ENCODE measurements at regions not wholly inside any gene's neighbourhood (a gene's known extent, or its start where the extent isn't known, plus 50 kb on each side); places are given as distances from the start of the nearest gene placed in this dataset.

DNA sequence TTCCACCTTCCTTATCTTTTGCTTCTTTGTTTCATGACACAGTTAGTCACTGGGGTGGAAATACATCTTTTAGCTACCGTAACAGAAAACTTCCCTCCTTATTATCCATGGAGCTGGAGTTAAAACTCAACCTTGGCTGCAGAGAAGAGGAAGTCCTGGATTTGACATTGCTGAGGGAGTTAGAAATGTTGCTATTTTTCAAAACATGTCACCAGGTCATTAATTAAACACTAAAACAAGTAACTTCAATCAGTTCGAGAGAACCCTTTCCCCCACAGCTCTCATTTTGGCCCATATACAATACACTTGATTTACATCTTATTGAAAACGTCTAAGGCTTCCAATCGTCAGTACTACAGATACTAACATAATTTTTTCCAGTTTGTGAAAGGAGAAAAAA lies 237.9 kb upstream of the CD180 start:
- DNase-seq, result peak; percentile 14

DNA sequence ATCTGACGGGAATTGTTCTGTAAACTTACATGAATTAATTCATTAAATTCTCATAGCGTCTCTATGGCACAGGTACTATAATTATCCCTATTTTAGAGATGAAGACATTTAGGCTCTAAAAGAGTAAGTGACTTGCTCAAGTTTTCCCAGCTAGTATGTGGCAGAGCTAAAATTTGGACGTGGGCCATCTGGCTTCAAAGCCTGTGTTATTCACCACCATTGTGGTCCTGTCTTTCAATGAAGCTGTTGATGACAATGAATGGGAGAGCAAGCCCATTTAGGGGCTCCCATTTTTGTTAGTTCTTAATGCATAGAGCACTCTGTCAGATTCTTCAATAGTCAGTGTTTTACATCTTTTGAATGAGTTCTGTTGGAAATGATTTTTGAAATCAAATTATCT lies 236.0 kb upstream of the CD180 start:
- no peak for DNase-seq

DNA sequence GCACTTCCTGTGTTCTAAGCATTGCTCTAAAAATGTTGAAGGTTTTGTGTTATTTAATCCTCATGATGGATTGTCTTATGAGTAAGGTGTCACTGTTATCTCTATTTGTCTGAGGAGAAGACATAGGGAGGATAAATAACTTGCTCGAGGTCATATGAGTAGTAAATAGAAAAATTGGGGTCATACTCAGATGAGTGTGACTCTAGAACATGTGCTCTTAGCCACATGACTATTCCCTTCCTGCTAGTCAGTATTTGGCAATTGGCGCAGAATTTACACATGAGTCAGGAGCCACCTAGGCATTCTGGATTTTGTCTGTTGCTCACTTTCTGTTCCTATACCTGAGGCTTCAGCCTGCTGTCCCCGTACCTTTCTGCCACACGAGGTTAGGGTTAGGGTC lies 234.6 kb upstream of the CD180 start:
- no peak for DNase-seq

DNA sequence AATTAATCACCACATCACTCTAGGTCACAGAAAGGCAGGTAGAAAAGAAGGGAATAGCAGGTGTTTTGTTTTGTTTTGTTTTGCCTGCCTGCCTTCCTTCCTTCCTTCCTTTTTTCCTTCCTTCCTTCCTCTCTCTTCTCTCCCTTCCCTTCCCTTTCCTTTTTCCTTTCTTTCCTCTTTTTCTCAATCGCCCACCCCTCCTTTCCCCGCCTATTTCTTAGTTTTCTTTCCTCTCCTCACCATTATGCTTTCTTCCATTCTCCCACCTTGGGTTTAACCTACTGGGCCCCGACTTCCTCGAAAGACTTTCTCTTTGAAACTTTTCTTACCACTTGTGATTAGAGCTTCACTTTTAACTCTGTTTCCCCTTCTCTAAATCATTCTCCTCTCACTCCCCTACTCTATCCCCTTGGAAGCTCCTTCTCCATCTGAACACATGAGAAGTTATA lies 231.3 kb upstream of the CD180 start:
- DNase-seq, result no peak

DNA sequence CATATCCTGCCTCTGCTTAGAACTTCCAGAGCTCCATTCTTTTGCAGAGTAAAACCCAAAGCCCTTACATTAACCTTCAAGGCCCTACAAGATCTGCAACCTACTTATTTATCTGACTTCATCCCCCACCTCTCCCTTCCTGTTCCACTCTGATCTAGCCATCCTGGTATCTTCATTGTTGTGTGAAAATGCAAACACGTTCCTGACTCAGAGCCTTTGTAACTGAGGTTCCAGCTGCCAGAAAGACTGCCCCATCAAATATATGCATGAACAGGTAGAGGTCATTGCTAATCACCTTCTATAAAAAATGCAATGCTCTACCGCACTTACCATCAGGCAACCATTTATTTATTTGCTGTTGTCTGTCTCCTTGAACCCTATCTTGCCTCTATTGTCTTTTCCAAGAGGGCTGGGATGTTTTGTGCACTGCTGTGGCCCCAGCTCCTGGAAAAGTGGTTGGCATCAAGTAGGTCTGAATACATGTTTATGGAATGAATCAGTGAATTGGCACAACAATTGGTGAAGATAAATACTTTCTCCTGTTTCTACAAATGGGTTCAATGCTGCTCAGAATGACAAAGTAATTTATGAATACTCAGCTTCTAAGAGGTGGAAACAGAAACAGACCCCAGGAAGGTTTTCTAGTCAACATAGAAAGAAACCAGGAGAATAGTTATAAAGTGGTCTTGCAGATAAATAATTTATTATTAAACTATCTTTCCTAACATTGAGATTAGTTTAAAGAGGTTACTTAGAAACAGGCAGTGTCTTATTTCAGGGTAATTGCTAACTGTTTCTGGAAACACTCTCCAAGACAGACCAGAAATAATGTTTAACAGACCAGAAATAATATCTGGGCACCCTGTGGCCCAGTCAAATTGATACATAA lies 230.6 kb upstream of the CD180 start:
- no peak for DNase-seq

DNA sequence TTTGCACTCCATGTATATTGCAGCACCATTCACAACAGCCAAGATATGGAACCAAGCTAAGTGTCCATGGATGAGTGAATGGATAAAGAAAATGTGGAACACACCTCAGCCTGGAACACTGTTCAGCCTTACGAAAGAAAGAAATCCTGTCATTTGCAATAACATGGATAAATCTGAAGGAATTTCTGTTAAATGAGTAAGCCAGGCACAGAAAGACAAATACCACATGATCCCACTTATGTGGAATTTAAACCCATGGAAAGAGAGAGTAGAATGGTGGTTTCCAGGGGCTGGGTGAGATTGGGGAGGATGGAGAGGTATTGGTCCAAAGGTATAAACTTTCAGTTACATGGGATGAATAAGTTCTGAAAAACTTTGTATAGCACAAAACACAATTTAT lies 228.9 kb upstream of the CD180 start:
- no peak for DNase-seq

DNA sequence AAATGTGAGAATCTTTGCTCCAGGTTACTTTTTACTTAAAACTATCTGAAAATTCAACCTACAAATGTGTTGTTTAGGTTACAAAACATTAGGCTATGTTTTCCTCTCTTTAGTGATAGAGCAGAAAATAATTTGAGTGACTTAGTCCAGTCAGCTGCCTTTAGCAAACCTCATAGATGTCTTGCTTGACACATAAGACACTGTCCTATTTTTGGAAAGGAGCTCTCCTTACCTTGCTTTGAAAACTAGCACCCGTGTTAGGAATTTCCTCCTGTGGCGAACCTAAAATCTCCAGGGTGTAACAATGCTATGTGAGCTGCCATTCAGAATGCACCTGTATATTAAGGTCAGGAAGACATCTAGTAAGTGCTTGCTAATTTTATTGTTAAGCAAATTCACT lies 221.2 kb upstream of the CD180 start:
- no peak for DNase-seq

DNA sequence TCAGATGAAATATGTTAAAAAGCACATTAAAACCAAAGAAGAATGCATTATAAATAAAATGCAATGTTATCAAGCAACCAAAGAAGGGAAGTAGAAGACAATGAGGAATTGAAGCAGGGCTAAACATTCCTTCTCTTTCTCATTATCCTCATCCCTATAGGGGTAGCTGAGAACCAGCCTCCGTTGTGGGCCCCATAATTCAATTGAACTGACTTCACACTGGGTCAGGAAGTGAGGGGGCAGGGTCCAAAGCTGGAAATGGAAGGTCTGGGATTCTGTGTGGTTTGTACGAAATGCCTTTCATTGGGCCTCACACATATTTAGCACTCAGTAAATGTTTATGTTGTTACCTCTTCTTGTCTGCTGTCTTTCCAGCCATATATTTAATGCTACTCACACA lies 220.4 kb upstream of the CD180 start:
- DNase-seq, result no peak

DNA sequence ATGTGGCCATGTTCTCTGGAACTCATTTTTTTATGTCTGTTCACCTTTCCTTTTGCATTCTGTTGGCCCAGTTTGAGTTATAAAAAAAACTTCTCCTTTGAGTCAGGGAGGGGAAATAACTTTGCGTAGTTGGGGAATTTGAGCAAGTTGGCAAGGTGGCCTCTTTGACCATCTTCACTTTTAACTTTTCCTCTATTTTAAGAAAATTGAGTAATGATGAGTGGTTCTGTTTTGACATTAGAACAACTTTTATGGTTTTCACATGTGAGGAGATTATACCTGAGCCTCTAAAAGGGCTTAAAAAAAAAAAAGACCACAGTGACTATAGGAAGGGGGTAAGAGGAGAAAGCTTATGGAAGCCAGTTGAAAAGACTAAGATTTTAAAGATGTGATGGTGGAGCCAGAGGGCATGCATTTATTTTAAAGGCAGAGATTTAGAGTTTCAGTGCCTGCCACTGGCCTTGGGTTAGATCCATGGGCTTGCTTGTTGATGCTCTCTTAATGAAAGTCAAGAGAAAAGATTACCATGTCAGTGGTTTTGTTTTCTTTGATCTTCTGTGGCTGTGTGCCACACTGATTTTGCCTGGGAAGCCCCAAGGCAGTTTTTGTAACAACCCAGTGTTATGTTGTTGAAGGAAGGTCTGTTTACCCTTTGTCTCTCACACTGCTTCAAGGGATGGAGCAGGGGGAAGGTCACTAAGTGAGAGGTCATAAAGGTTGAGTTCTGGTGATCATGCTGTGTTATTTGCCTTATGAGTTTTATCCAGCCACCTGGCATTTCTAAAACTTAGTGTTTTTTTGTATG lies 219.7 kb upstream of the CD180 start:
- DNase-seq, result no peak

DNA sequence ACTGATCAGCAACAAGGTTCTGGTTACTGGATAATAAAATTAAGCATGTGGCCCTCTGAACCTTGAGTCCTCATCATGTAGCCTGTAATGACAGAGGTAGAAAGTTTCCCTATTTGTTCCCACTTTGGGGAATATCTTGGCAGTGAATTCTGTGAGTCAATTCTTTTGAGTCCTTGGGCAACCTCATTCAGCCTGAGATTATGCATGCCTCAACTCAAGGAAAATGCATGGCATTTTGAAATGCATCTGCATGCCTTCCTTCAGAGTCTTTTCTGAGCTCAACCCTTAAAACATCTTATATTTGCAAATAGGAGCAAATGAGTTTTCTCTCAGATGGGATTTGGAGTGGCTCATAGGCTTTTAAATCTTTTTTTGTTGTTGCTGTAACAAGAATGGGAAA lies 218.1 kb upstream of the CD180 start:
- no peak for DNase-seq

DNA sequence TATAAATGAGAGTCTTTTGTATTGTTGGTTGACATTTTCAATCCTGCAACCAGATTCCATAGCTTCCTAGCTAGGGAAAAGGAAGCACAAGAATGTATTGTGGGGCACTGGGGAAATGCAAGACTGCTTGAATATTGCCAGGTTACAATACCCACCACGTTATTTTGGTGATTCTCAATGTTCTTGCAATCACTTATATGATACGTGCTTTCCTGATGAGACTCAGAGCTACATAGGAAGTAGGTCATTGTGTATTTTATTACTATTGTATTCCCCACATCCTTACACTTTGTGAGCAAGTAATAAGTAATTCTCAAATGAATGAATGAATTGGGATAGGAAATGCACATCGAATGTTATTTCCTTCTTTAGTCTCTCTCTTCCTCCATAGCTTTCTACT lies 217.1 kb upstream of the CD180 start:
- DNase-seq, result no peak

DNA sequence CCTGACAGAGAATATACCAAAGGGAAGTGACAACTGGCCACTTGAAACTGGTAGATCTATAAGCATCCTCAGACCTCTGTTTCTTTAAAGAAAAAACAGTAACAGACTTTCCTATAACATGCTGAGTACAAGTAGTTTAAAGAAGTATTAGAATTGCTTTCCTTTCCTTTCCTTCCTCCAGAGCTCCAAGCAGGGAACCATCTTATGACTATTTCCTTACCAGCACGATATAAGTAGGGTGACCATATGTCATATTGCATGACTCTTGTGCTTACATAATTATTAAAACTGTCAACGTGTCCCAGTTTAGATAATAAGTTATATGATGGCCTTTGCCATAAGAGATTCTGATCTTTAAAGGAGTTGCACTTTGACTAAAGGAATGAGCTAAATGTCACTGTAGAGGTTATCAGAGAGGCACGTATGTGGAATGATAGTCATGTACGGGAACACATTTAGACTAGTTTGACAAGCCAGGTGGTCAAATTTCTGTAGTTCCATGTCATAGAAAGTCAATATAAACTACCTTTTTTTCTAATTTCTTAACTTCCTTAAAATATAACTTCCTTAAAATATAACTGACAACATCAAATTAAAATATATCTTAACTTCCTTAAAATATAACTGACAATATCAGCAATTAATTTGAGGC lies 212.7 kb upstream of the CD180 start:
- DNase-seq, result no peak

DNA sequence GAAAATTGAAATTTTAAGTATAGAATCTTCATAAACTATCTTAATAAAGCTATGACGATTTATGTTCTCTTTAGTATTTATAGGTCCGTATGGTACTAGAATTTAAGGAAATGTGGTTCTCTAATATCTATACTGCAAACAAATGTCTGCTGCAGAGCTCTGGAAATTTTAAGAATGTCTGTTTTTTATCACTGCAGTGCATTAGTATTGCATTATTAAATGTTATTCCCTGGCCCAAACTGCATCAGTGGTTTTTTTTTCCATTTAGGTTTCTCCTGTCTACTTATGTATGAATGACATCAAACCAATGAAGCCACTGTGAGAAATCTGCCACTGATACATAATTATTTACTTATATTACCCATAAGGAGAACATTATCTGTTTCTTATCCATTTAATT lies 211.4 kb upstream of the CD180 start:
- DNase-seq, result no peak

DNA sequence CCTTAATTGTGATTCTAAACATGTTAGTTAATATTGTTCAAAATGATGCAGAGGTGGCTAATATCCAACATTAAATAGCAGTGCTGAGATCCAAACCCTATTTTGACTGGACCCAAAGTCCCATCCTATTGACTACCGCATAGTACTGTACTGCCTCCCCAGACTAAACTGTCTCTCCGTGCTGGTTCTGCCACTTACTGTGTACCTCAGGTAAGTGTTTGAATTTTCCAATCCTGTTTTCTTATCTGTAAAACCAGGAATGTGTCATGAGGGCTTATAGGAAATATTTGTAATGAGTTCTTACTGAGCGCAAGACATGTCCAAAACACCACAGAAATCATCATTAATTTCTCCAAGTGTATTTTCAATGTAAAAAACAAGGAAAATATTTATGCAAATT lies 209.2 kb upstream of the CD180 start:
- no peak for DNase-seq

DNA sequence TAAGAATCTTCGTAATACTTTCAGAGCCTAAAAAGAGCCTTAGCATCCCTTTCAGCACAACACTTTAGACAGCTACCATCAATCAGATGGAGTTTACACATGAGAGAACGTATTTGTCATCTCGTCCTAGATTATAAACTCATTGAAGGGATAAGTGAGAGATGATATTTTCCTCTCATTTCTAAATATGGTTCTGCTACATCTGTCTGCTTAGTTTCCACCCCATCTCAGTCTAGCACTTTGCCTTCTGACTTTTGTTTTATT lies 208.4 kb upstream of the CD180 start:
- DNase-seq, result no peak

DNA sequence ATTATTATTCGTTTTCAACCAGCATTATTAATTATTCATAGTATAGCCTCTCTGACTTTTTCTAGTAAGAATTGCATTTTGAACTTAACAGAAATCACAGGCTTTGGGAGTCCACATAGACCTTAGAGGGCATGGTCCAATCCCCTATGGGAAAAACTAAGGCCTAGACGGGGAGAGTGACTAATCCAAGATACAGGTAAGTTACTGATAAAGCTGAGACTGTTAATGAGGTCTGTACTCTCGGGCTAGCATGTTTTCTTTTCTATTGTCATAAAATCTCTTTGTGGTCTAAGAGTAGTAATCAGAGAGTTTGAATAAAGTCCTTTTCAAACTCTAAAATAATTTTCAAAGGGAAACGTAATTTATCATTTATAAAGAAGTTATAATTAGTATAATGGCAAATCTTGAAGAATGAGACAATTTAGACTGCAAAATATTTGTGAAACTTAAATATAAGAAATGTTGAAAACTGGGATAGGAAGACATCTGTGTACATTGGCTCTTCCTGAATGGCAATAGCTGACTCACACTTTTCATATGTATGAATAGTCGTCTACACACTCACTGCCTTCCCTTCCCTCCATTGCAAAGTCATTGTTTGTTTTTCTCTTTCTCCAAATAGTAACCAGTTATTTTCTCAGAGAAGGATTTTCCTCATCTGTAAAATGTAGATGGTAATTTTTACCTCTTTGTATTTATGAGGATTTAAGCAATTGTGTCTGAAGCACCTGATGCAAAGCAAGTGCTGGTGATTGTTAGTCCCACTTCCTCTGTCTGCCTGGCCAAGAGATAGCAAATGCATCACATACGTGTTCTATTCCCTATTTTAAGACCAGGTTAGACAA lies 207.9 kb upstream of the CD180 start:
- DNase-seq, result no peak

DNA sequence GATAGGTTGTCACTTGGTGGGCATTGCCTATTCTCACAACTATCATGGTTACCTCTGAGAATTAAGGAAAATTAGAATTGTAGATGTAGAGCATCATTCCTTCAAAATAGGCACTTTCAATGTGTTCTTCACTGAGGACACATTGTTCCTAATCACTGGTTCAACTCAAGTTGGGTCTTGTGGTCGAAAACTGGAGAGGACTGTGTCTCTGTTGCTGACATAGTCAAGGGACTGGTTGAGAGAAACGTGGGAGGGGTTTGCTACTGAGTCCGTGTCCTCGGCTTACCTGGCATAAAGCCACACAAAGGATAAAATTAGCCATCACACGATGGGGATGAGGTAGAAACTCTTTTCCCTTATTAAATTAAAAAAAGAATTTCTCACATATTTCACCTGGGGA lies 205.9 kb upstream of the CD180 start:
- DNase-seq, result no peak

DNA sequence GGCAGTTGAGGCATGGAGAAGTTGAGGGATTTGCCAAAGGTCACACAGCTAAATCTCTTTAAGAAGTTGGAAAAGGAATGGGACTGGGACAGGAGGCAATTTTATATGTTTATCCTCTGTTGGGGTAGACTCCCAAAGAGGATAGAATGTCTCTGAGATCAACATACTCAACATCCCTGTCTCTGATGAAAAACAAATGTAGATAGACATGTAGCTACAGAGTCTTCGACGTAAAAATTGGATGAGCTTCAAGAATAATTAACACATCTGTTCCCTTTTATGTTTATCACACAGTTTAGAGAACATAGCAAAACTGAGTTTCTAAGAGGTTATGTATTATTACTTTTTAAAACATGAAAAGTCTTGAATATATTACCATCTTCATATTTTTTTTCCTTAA lies 204.6 kb upstream of the CD180 start:
- DNase-seq, result no peak

DNA sequence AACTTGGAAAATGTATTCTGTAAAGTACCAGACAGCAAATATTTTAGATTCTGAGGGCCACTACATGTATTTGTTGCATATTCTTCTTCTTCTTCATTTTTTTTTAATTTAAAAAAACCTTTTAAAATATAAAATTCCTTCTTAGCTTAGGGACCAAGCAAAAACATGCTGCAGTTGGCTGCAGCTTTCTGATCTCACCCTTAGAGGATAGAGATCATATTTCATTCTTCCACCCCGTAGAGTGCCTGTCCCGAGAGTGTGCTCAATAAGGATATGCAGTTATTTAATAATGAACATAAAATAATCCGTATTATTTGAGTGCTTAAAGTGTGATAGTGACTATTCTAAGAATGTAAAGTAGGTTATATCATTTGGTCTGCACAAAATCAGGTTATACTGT lies 204.2 kb upstream of the CD180 start:
- no peak for DNase-seq

DNA sequence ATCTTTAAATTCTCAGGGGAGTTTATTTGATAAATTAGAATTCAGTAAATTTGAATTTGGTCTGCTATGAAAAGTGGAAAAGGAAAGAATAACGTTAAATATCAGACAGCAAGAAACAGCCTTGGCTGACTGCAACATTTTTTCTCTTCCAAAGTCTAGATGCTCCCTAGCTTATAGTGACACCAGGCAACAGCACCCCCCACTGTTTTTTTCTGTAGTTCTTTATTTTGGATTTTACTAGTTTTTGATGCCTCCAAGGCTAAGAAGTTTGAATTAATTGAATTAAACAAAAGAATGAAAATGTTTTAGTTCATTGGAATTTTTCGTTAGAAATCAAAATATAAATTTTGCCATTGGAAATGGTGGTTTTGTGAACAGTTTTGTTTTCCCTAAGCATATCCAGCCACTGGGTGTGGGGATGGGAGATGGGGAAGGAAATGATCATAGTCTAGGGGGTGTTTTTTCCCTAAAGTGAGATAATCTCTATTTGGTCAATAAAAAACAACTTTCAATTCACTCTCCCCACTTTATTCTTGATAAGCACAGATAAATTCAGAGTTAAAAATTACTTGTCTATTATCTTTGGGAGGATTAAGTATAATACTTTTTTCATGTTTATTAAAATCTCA lies 199.3 kb upstream of the CD180 start:
- DNase-seq, result no peak

DNA sequence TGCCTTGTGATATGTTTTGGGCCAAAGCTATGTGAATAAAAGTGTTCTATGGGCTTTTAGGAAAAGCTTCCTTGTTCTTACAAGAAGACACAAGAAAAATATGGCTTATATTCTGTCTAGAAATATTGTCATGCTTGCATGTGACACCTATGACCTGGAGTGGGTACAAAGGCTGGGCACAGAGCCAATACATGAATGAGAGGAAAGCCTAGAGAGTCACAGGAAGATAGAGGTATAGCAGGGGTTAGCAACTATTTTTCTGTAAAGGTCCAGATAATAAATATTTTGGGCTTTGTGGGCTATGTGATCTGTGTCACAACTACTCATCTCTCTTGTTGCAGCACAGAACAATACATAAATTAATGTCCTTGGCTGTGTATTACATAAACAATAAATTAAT lies 196.6 kb upstream of the CD180 start:
- DNase-seq, result no peak

DNA sequence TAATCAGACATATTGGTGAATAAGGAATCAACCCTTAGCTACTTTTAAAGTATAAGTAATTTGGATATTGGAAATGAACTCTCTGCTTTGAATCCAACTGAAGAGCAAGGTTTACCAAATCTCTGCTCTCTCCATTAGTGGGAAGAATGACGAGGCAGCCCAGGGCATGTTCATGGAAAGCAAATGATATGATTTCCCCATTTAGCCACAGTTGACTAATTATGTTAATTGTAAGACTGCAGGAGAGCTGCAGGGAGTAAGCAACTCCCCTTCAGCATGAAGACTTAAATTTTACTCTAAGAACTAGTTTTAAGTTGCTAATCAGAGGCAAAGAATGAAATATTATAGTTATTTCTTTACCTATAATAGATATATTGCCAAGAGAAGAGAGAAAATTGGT lies 194.3 kb upstream of the CD180 start:
- no peak for DNase-seq

DNA sequence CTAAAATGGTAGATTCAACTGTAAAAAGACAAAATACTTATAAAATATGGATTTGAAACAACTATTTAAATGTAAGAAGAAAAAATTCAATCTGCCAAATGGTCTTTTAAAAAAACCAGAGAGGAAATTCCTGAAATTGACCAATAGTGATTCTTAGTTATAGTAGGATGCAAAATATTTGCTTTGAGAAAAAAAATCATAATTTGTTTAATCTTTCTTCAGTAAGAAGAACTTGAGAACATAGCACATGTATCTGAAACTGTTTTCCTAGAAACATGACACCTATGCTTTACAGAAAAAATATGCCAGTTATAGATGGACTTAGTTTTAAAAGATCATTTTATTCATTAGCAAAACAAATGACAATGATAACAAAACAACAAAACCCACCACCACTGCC lies 186.9 kb upstream of the CD180 start:
- no peak for DNase-seq

Measured in retina (tissue), 1 donor.